KOPT-K1 (cell line): ENCODE measurements at regions not wholly inside any gene's neighbourhood (a gene's known extent, or its start where the extent isn't known, plus 50 kb on each side); places are given as distances from the start of the nearest gene placed in this dataset.

ENCODE experiments used
- H3K27ac ChIP-seq: fragments of 200-600 bp; sonication (generic); 2 replicates; pipeline ENCODE4 v1.5.1; 2016; ENCODE audit warnings: antibody characterized with exemption, mild to moderate bottlenecking, low read depth, low read length; ENCODE audit not compliant: poor library complexity, severe bottlenecking
- H3K36me3 ChIP-seq: fragments of 200-600 bp; sonication (generic); 2 replicates; pipeline ENCODE4 v1.5.1; 2017; ENCODE audit warnings: antibody characterized with exemption, mild to moderate bottlenecking, low read length, moderate library complexity; ENCODE audit not compliant: insufficient read depth
- H3K9me3 ChIP-seq: fragments of 200-600 bp; sonication (generic); 2 replicates; pipeline ENCODE4 v1.5.1; 2017; ENCODE audit warnings: antibody characterized with exemption, low read length, mild to moderate bottlenecking; ENCODE audit not compliant: insufficient read depth, poor library complexity, severe bottlenecking

- Histone ChIP-seq H3K27ac (no peak overlapping the region), H3K36me3 (no peaks in the 10 kb centered on the region), H3K9me3 (no peaks in the 10 kb centered on the region)
Measured at GRCh38 chr12:107519906-107520859, 165.4 kb upstream of the PWP1 start.

- H3K9me3 ChIP-seq = no peaks in the 10 kb centered on the region
- no peaks in the 10 kb centered on the region for H3K36me3 ChIP-seq
- H3K27ac ChIP-seq = no peak overlapping the region
Measured at GRCh38 chr12:107521826-107522355, 163.7 kb upstream of the PWP1 start.

- H3K36me3 ChIP-seq = no peaks in the 10 kb centered on the region
- no peak overlapping the region for H3K27ac ChIP-seq
- no peaks in the 10 kb centered on the region for H3K9me3 ChIP-seq
Measured at GRCh38 chr12:107522692-107523477, 162.7 kb upstream of the PWP1 start.

GRCh38 chr12:107523775-107524535, 161.6 kb upstream of the PWP1 start:
- no peaks in the 10 kb centered on the region for H3K36me3 ChIP-seq
- no peak overlapping the region for H3K27ac ChIP-seq
- H3K9me3 ChIP-seq = no peaks in the 10 kb centered on the region

- Histone ChIP-seq H3K27ac (no peak overlapping the region), H3K9me3 (no peaks in the 10 kb centered on the region), H3K36me3 (no peaks in the 10 kb centered on the region)
Measured at GRCh38 chr12:107525063-107525718, 160.4 kb upstream of the PWP1 start.

- no peaks in the 10 kb centered on the region for H3K9me3 ChIP-seq
- H3K27ac ChIP-seq = no peak overlapping the region
- H3K36me3 ChIP-seq = no peaks in the 10 kb centered on the region
Measured at GRCh38 chr12:107525719-107526554, 159.7 kb upstream of the PWP1 start.

- Histone ChIP-seq H3K27ac (no peak overlapping the region), H3K36me3 (no peaks in the 10 kb centered on the region)
Measured at GRCh38 chr12:107526555-107527180, 158.9 kb upstream of the PWP1 start.

GRCh38 chr12:107528731-107529365, 156.8 kb upstream of the PWP1 start:
- no peaks in the 10 kb centered on the region for H3K36me3 ChIP-seq
- no peaks in the 10 kb centered on the region for H3K9me3 ChIP-seq
- H3K27ac ChIP-seq = no peak overlapping the region

More at GRCh38 chr12:107526555-107527180, 158.9 kb upstream of the PWP1 start:
- no peaks in the 10 kb centered on the region for H3K9me3 ChIP-seq

- Histone ChIP-seq H3K36me3 (no peaks in the 10 kb centered on the region), H3K27ac (no peak overlapping the region), H3K9me3 (no peaks in the 10 kb centered on the region)
Measured at GRCh38 chr12:107529991-107530390, 155.6 kb upstream of the PWP1 start.

- Histone ChIP-seq H3K36me3 (no peaks in the 10 kb centered on the region), H3K9me3 (no peaks in the 10 kb centered on the region), H3K27ac (no peak overlapping the region)
Measured at GRCh38 chr12:107530701-107531100, 154.9 kb upstream of the PWP1 start.

GRCh38 chr12:107533218-107533617, 152.4 kb upstream of the PWP1 start:
- Histone ChIP-seq H3K27ac (no peak overlapping the region), H3K36me3 (no peaks in the 10 kb centered on the region), H3K9me3 (no peaks in the 10 kb centered on the region)

GRCh38 chr12:107536613-107537012, 149.0 kb upstream of the PWP1 start:
- Histone ChIP-seq H3K9me3 (no peaks in the 10 kb centered on the region), H3K27ac (no peak overlapping the region), H3K36me3 (no peaks in the 10 kb centered on the region)
